H9 (cell line): ENCODE measurements at regions not wholly inside any gene's neighbourhood (a gene's known extent, or its start where the extent isn't known, plus 50 kb on each side); places are given as distances from the start of the nearest gene placed in this dataset.

Experiments
- DNase-seq: peaks from one replicate; pipeline ENCODE4 v3.0.0-alpha.2; 2017
- H2AFZ ChIP-seq: one replicate; pipeline ENCODE4 v1.6.1; 2013; ENCODE audit warnings: mild to moderate bottlenecking, low read length, control low read depth, moderate library complexity
- H2AK5ac ChIP-seq: 2 replicates; pipeline ENCODE4 v1.6.1; 2013; ENCODE audit warnings: low read length, control low read depth, mixed read lengths; ENCODE audit not compliant: insufficient read length
- H2BK120ac ChIP-seq: one replicate; pipeline ENCODE4 v1.6.1; 2013; ENCODE audit warnings: low read depth, mild to moderate bottlenecking, low read length, control low read depth, inconsistent platforms; ENCODE audit not compliant: poor library complexity, severe bottlenecking
- H2BK12ac ChIP-seq: 2 replicates; pipeline ENCODE4 v1.6.1; 2013; ENCODE audit warnings: low read length, control low read depth, mixed read lengths, low read depth; ENCODE audit not compliant: insufficient read length
- H2BK15ac ChIP-seq: 2 replicates; pipeline ENCODE4 v1.6.1; 2013; ENCODE audit warnings: low read depth, low read length, control low read depth
- H2BK20ac ChIP-seq: one replicate; pipeline ENCODE4 v1.6.1; 2013; ENCODE audit warnings: low read depth, mild to moderate bottlenecking, low read length, control low read depth, inconsistent platforms; ENCODE audit not compliant: poor library complexity, severe bottlenecking
- H2BK5ac ChIP-seq: 2 replicates; pipeline ENCODE4 v1.6.1; 2013; ENCODE audit warnings: low read length, control low read depth, mixed read lengths; ENCODE audit not compliant: insufficient read length
- H3K14ac ChIP-seq: 2 replicates; pipeline ENCODE4 v1.6.1; 2013; ENCODE audit warnings: low read length, control low read depth; ENCODE audit not compliant: insufficient read depth
- H3K18ac ChIP-seq: 2 replicates; pipeline ENCODE4 v1.6.1; 2013; ENCODE audit warnings: low read depth, mild to moderate bottlenecking, mixed read lengths, low read length, control low read depth; ENCODE audit not compliant: insufficient read length
- H3K23ac ChIP-seq: 2 replicates; pipeline ENCODE4 v1.6.1; 2013; ENCODE audit warnings: low read length, control low read depth, mixed read lengths, low read depth; ENCODE audit not compliant: insufficient read length
- H3K23me2 ChIP-seq: 2 replicates; pipeline ENCODE4 v1.6.1; 2013; ENCODE audit warnings: low read depth, mild to moderate bottlenecking, mixed read lengths, low read length, control low read depth; ENCODE audit not compliant: insufficient read length, poor library complexity, severe bottlenecking
- H3K27ac ChIP-seq: 2 replicates; pipeline ENCODE4 v1.5.1; 2013; ENCODE audit warnings: low read length, control low read depth, mixed read lengths, low read depth; ENCODE audit not compliant: insufficient read length
- H3K27me3 ChIP-seq: 2 replicates; pipeline ENCODE4 v1.6.1; 2013; ENCODE audit warnings: low read length, control low read depth, inconsistent platforms; ENCODE audit not compliant: insufficient read depth
- H3K4ac ChIP-seq: 2 replicates; pipeline ENCODE4 v1.6.1; 2013; ENCODE audit warnings: low read depth, mild to moderate bottlenecking, control low read depth, inconsistent platforms, low read length, moderate library complexity
- H3K4me1 ChIP-seq: 2 replicates; pipeline ENCODE4 v1.6.1; 2013; ENCODE audit warnings: low read length, control low read depth, inconsistent platforms; ENCODE audit not compliant: insufficient read depth
- H3K4me2 ChIP-seq: 2 replicates; pipeline ENCODE4 v1.6.1; 2013; ENCODE audit warnings: low read length, control low read depth, mixed read lengths; ENCODE audit not compliant: insufficient read length, insufficient read depth
- H3K56ac ChIP-seq: 2 replicates; pipeline ENCODE4 v1.6.1; 2013; ENCODE audit warnings: low read depth, mild to moderate bottlenecking, mixed read lengths, low read length, control low read depth; ENCODE audit not compliant: insufficient read length
- H3K79me1 ChIP-seq: 2 replicates; pipeline ENCODE4 v1.6.1; 2013; ENCODE audit warnings: low read depth, mild to moderate bottlenecking, moderate library complexity, low read length, control low read depth, inconsistent platforms; ENCODE audit not compliant: insufficient read depth, poor library complexity, severe bottlenecking
- H3K79me2 ChIP-seq: 2 replicates; pipeline ENCODE4 v1.6.1; 2013; ENCODE audit warnings: low read length, control low read depth, inconsistent platforms; ENCODE audit not compliant: insufficient read depth
- H3K9ac ChIP-seq: 2 replicates; pipeline ENCODE4 v1.6.1; 2013; ENCODE audit warnings: low read length, control low read depth, mixed read lengths; ENCODE audit not compliant: insufficient read length; ENCODE audit errors: extremely low read depth
- H3K9me3 ChIP-seq: one replicate; pipeline ENCODE4 v1.6.1; 2013; ENCODE audit warnings: low read depth, low read length, inconsistent platforms; ENCODE audit not compliant: control insufficient read depth
- H3T11ph ChIP-seq: one replicate; pipeline ENCODE4 v1.6.1; 2013; ENCODE audit warnings: mild to moderate bottlenecking, low read length, control low read depth, inconsistent platforms
- H4K20me1 ChIP-seq: one replicate; pipeline ENCODE4 v1.6.1; 2013; ENCODE audit not compliant: control insufficient read depth, insufficient read length, insufficient read depth
- H4K5ac ChIP-seq: 2 replicates; pipeline ENCODE4 v1.6.1; 2013; ENCODE audit warnings: low read depth, mild to moderate bottlenecking, mixed read lengths, low read length, control low read depth; ENCODE audit not compliant: insufficient read length
- H4K8ac ChIP-seq: replicated peaks from 2 replicates; pipeline ENCODE4 v1.6.1; 2013; ENCODE audit warnings: low read length, control low read depth, mixed read lengths, low read depth; ENCODE audit not compliant: insufficient read length
- H4K91ac ChIP-seq: 2 replicates; pipeline ENCODE4 v1.6.1; 2013; ENCODE audit warnings: low read depth, mild to moderate bottlenecking, moderate library complexity, mixed read lengths, low read length, control low read depth; ENCODE audit not compliant: insufficient read length
- H3K27ac Mint-ChIP-seq, 3 experiments: 2 replicates in 2 of 3; 3 replicates in 1 of 3; pipeline ENCODE4 v1.8.0; 2020 to 2021; ENCODE audit warnings: mixed read lengths in 3 of 3, mild to moderate bottlenecking in 1 of 3, moderate library complexity in 1 of 3
- H3K27me3 Mint-ChIP-seq: 2 replicates; pipeline ENCODE4 v1.8.0; 2021; ENCODE audit warnings: low read depth, mild to moderate bottlenecking, moderate library complexity, mixed read lengths
- H3K36me3 Mint-ChIP-seq, 3 experiments: 2 replicates in 2 of 3; 3 replicates in 1 of 3; pipeline ENCODE4 v1.8.0; 2020 to 2021; ENCODE audit warnings: low read depth in 3 of 3, mixed read lengths in 3 of 3; ENCODE audit not compliant: insufficient read depth in 1 of 3
- H3K4me1 Mint-ChIP-seq, 2 experiments: 2 replicates each; pipeline ENCODE4 v1.8.0; 2020; ENCODE audit warnings: mixed read lengths in 2 of 2
- H3K4me3 Mint-ChIP-seq, 2 experiments: 2 replicates in 1 of 2; 3 replicates in 1 of 2; pipeline ENCODE4 v1.8.0; 2020 to 2021; ENCODE audit warnings: mild to moderate bottlenecking in 2 of 2, mixed read lengths in 2 of 2, moderate library complexity in 1 of 2
- H3K9me3 Mint-ChIP-seq, 2 experiments: 2 replicates in 1 of 2; 3 replicates in 1 of 2; pipeline ENCODE4 v1.8.0; 2020; ENCODE audit warnings: mild to moderate bottlenecking in 2 of 2, mixed read lengths in 2 of 2, moderate library complexity in 1 of 2
- WGBS: extraction: QIAGEN DNeasy Blood & Tissue Kit; methylation state at CpG from one replicate; pipeline ENCODE4 v1.1.7; 2013; ENCODE audit warnings: missing lambda C conversion rate, low lambda C conversion rate, mixed read lengths; ENCODE audit not compliant: insufficient read length; ENCODE audit errors: extremely low coverage; 5-methylcytosine and 5-hydroxymethylcytosine counted together
- TF ChIP-seq, protein P1 (sequence below): fragments of 200-600 bp; sonication (generic); conservative IDR thresholded peaks from 3 replicates; pipeline ENCODE4 v1.8.0; 2021; ENCODE audit warnings: antibody characterized with exemption, mild to moderate bottlenecking

DNA sequence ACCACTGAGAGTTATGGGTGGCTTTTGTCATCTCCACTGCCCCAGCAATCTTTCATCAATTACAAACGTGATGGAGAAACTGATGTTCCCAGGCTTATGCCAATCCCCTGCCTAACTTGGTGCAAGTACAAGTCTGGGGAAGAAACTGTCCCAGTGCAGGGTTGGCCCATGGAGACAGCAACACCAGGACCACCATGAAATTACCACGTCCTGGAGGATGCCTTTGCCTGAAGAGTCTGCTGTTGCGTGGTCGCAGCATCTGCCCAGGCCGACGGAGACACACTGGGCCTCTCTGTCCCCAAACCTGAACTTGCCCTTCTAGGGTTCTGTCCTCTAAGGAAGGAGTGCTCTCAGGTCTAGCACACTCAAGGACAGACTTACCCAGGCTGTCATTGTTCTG is 496.8 kb upstream of the RAB6C start:
- no peak overlapping the region for H4K8ac ChIP-seq
- H2BK20ac ChIP-seq, result no peak overlapping the region
- Mint-ChIP-seq H3K27me3 (peaks cover 11% of the 10 kb centered on the region), H3K4me1 (peaks cover 11 to 12% of the 10 kb centered on the region in 2 experiments), H3K27ac (no peak overlapping the region), H3K36me3 (no peaks in the 10 kb centered on the region), H3K9me3 (no peaks in the 10 kb centered on the region), H3K4me3 (no peak overlapping the region)
- H4K20me1 ChIP-seq, result no peaks in the 10 kb centered on the region
- TF ChIP-seq, protein P1, sequence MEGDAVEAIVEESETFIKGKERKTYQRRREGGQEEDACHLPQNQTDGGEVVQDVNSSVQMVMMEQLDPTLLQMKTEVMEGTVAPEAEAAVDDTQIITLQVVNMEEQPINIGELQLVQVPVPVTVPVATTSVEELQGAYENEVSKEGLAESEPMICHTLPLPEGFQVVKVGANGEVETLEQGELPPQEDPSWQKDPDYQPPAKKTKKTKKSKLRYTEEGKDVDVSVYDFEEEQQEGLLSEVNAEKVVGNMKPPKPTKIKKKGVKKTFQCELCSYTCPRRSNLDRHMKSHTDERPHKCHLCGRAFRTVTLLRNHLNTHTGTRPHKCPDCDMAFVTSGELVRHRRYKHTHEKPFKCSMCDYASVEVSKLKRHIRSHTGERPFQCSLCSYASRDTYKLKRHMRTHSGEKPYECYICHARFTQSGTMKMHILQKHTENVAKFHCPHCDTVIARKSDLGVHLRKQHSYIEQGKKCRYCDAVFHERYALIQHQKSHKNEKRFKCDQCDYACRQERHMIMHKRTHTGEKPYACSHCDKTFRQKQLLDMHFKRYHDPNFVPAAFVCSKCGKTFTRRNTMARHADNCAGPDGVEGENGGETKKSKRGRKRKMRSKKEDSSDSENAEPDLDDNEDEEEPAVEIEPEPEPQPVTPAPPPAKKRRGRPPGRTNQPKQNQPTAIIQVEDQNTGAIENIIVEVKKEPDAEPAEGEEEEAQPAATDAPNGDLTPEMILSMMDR, result no peak
- H3K14ac ChIP-seq, result no peak overlapping the region
- no peaks in the 10 kb centered on the region for H3K27me3 ChIP-seq
- no peak overlapping the region for H2BK15ac ChIP-seq
- no peak overlapping the region for H4K5ac ChIP-seq
- no peak overlapping the region for H3K4me2 ChIP-seq
- no peak overlapping the region for H3K18ac ChIP-seq
- H3K27ac ChIP-seq, result no peak overlapping the region
- no peak overlapping the region for H2BK5ac ChIP-seq
- no peak overlapping the region for H4K91ac ChIP-seq
- H3K23ac ChIP-seq, result no peak overlapping the region
- no peaks in the 10 kb centered on the region for H3K79me1 ChIP-seq
- peaks cover 4% of the 10 kb centered on the region; the same call in 1 of the 2 replicates for H3K4me1 ChIP-seq
- no peaks in the 10 kb centered on the region for H3K79me2 ChIP-seq
- no CpG with 5 or more reads among the region's 6 CpGs for WGBS
- no peaks in the 10 kb centered on the region for H3K9me3 ChIP-seq
- no peak overlapping the region for H2AFZ ChIP-seq
- no peak overlapping the region for H2AK5ac ChIP-seq
- no peak overlapping the region for H3T11ph ChIP-seq
- H3K9ac ChIP-seq, result no peak overlapping the region
- no peak overlapping the region for H3K56ac ChIP-seq
- H3K23me2 ChIP-seq, result no peaks in the 10 kb centered on the region
- H3K4ac ChIP-seq, result no peak overlapping the region
- DNase-seq, result no peak
- H2BK12ac ChIP-seq, result no peak overlapping the region
- no peak overlapping the region for H2BK120ac ChIP-seq
